Fibroblast of pulmonary artery (primary cell): ENCODE measurements at regions not wholly inside any gene's neighbourhood (a gene's known extent, or its start where the extent isn't known, plus 50 kb on each side); places are given as distances from the start of the nearest gene placed in this dataset.

Experiments used
- DNase-seq: peaks from one replicate; pipeline ENCODE4 v3.0.0-alpha.2; 2010; ENCODE audit warnings: low read depth
- H3K4me3 ChIP-seq: replicated peaks from 2 replicates; pipeline ENCODE4 v1.5.1; 2011; ENCODE audit warnings: low read depth, mild to moderate bottlenecking, control low read depth, low read length, moderate library complexity
- TF ChIP-seq, protein P1 (sequence below): IDR thresholded peaks from 2 replicates; pipeline ENCODE4 v1.5.1; 2011; ENCODE audit warnings: mild to moderate bottlenecking, control low read depth, low read length, inconsistent platforms; ENCODE audit errors: missing control alignments

DNA sequence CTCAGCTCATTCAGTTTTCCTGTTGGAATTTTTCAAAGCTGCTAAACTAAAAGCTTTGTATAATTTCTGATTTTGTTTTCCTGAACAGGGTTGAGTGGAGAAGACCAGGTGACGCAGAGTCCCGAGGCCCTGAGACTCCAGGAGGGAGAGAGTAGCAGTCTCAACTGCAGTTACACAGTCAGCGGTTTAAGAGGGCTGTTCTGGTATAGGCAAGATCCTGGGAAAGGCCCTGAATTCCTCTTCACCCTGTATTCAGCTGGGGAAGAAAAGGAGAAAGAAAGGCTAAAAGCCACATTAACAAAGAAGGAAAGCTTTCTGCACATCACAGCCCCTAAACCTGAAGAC, 367.1 kb upstream of the OR4E1 start:
- no peak overlapping the region for H3K4me3 ChIP-seq
- TF ChIP-seq, protein P1, sequence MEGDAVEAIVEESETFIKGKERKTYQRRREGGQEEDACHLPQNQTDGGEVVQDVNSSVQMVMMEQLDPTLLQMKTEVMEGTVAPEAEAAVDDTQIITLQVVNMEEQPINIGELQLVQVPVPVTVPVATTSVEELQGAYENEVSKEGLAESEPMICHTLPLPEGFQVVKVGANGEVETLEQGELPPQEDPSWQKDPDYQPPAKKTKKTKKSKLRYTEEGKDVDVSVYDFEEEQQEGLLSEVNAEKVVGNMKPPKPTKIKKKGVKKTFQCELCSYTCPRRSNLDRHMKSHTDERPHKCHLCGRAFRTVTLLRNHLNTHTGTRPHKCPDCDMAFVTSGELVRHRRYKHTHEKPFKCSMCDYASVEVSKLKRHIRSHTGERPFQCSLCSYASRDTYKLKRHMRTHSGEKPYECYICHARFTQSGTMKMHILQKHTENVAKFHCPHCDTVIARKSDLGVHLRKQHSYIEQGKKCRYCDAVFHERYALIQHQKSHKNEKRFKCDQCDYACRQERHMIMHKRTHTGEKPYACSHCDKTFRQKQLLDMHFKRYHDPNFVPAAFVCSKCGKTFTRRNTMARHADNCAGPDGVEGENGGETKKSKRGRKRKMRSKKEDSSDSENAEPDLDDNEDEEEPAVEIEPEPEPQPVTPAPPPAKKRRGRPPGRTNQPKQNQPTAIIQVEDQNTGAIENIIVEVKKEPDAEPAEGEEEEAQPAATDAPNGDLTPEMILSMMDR: no peak
- no peak for DNase-seq

DNA sequence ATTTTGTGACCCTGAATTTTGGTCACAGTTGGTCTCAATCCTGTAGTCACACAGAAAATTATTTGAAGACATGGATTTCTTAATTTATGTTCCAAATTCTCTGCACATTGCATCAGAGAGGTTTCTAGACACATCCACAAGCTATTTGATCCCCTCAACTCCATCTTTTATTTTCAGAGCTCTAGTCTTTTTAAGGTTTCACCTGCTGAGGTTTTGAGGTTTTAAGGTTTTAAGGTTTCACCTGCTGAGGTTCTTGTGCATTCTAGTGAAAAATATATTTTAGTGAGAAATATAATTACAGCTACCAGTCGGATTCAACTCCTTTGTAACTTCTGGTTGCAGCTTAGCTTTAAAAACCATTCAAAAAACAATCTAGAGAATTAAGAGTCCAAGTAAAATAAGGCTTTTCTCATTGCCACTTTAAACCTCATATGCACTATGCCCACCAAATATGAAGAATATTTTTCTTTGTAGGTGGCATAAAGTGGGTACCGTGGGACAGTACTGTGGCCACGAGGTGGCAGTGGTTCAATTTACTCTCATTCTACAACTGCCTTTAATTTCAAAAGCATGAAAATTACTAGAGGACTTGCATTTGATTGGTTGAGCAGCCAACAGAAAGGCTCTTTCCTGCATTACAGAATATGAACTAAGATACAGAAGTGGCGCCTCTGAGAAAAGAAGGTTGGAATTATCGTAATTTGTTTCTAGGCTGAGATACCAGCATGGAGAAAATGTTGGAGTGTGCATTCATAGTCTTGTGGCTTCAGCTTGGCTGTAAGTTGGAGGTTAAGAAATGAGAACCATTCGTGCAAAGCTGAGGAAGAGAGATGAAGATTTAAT, 366.5 kb upstream of the OR4E1 start:
- TF ChIP-seq, protein P1: peak; percentile 46
- DNase-seq: peak; percentile 0
- H3K4me3 ChIP-seq: no peak overlapping the region

DNA sequence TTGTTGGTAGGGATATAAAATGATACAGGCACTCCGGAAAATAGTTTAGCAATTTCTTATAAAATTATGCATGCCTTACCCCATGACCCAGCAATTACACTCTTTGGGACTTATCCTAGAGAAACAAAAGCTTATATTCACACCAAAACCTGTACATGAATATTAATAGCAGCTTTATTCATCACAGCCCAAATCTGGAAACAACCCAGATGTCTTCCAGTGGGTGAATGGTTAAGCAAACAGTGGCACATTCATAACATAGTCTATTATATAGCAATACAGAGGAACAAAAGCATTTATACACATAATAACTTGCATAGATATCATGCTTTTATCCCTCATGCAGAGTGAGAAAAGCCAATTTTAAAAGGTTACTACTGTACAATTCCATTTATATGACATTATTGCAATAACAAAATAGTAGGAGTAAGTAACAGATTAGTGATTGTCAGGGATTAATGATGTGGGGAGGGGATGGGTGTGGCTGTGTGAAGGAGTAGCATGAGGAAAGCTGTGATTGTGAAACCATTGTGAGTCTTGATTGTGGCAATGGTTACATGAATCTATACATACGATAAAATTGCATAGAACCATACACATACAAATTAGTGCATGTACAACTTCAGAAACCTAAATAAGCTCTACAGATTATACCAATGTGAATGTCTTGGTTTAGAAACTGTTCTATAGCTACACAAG, 363.1 kb upstream of the OR4E1 start:
- DNase-seq: no peak
- TF ChIP-seq, protein P1: no peak
- no peak overlapping the region for H3K4me3 ChIP-seq

DNA sequence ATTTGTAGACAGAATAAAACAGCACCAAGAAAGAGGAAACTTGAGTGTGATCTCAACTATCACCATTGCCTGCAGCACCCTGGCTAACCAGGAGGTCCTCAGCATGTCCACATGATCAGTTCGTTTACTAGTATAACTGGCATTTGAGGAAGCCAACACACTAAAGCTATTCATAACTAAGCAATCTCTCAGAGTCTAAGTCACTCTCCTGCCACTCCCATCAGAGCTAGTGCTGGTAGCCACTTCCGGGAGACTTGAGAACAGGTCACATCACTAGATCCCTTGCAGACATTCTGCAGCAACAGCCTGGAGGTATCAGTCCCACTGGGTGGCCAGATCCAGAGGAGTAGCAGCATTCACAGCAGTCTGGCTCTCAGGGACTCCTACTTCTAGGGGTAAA, 352.9 kb upstream of the OR4E1 start:
- TF ChIP-seq, protein P1: no peak
- DNase-seq: no peak
- no peak overlapping the region for H3K4me3 ChIP-seq

DNA sequence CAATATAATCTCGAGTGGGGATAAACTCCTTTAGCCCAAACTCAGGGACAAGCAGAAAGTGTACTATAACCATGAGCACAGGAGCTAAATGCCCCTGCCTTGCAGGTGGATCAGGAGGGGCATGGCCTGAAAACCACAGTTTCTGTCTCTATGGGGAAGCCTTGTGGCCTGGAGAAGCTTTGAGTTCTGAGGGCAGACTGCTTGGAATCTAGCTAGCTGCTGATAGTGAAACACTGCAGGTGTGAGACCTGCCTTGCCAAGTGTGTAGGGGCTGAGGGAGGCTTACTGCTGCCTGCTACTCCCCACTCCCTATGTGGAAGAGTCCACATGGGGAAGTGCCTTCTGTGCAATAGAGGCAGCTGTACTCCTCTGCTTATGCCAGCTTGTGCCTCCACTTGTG, 352.3 kb upstream of the OR4E1 start:
- TF ChIP-seq, protein P1: no peak
- no peak overlapping the region for H3K4me3 ChIP-seq
- DNase-seq: no peak

DNA sequence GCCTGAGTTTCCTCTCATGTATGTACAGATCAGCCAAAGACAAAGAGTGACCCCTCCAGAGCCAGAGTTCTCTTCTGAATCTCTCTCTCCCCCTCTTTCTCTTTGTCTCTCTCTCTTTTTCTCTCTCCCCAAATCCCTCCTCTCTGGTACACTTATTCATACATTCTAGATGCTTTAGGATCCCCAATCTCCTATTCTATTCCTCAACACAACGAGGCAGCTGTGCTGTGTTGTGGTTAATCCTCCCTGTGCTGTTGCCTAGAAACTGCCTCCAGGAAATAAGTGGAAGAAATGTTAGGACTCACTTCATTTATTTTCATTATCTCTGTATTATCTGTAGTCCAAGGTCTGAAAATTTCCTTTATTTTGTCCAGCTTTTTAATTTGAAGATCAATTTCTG, 350.5 kb upstream of the OR4E1 start:
- H3K4me3 ChIP-seq: no peak overlapping the region
- TF ChIP-seq, protein P1: no peak
- no peak for DNase-seq
